HCT116 (cell line): ENCODE measurements at regions not wholly inside any gene's neighbourhood (a gene's known extent, or its start where the extent isn't known, plus 50 kb on each side); places are given as distances from the start of the nearest gene placed in this dataset.

Source experiments
- ATAC-seq: fragments of 200-7000 bp; cut with Tn5 transposase; 2 replicates; pipeline ENCODE4 v1.9.1; 2020; ENCODE audit warnings: mild to moderate bottlenecking, moderate library complexity
- BruUV-seq: library from RNA; stranded (reverse); fragments of 400-500 nt; replicated peaks from 2 replicates; lab custom pipeline; 2021; lab: Mats Ljungman, UMichigan
- CTCF ChIA-PET: fragments of 300-600 bp; sonication (Branson Sonifier 250); formaldehyde crosslinking; loops from one replicate; lab custom pipeline; 2021; ENCODE audit warnings: antibody characterized with exemption; lab: Charles Lee
- POLR2A ChIA-PET: fragments of 300-600, 350-600 bp; sonication (Branson Sonifier 250); formaldehyde crosslinking; loops from one replicate; lab custom pipeline; 2021; ENCODE audit warnings: antibody characterized with exemption; lab: Charles Lee
- RAD21 ChIA-PET, 2 experiments: fragments of 300-600 bp; sonication (Branson Sonifier 250); formaldehyde crosslinking; loops; one replicate each; lab custom pipeline; 2023; ENCODE audit warnings: low total read pairs in 2 of 2; ENCODE audit not compliant: uncharacterized antibody in 2 of 2, unreplicated experiment in 2 of 2, low non-redundant PET in 1 of 2; lab: Charles Lee
- DNase-seq: peaks from one replicate; pipeline ENCODE4 v3.0.0-alpha.2; 2010; ENCODE audit warnings: low read depth, low spot score
- H2AFZ ChIP-seq: fragments of 200-600 bp; shearing (Covaris generic), sonication (generic); 2 replicates; pipeline ENCODE4 v1.6.1; 2017; ENCODE audit warnings: low read depth, mixed run types, mixed read lengths, antibody characterized with exemption, low read length; ENCODE audit not compliant: poor library complexity, severe bottlenecking
- H3K27ac ChIP-seq: 2 replicates; pipeline ENCODE4 v1.5.1; 2012; ENCODE audit warnings: low read depth, low read length
- H3K27me3 ChIP-seq: fragments of 200-600 bp; sonication (generic); 2 replicates; pipeline ENCODE4 v1.6.1; 2016; ENCODE audit warnings: mixed run types, low read length, mixed read lengths; ENCODE audit not compliant: insufficient read depth
- H3K36me3 ChIP-seq, 2 experiments: fragments of 200-500 bp in 1 of 2; fragments of 200-600 bp in 1 of 2; sonication (Bioruptor generic) in 1 of 2; sonication (generic) in 1 of 2; 2 replicates each; pipeline versions ENCODE4 v1.5.1 to v1.6.1; 2014 to 2016; ENCODE audit warnings: low read length in 2 of 2, inconsistent platforms in 1 of 2, mixed read lengths in 1 of 2, mixed run types in 1 of 2; ENCODE audit not compliant: insufficient read depth in 2 of 2, control insufficient read depth in 1 of 2
- H3K4me1 ChIP-seq, 2 experiments: fragments of 200-600 bp in 1 of 2; sonication (generic) in 1 of 2; 2 replicates each; pipeline versions ENCODE4 v1.5.1 to v1.6.1; 2012 to 2017; ENCODE audit warnings: low read length in 2 of 2, inconsistent platforms in 1 of 2, mild to moderate bottlenecking in 1 of 2, mixed read lengths in 1 of 2, mixed run types in 1 of 2, moderate library complexity in 1 of 2; ENCODE audit not compliant: insufficient read depth in 2 of 2, control insufficient read depth in 1 of 2
- H3K4me2 ChIP-seq: fragments of 200-600 bp; sonication (generic); 2 replicates; pipeline ENCODE4 v1.6.1; 2017; ENCODE audit warnings: mixed run types, low read length, mixed read lengths
- H3K4me3 ChIP-seq, 2 experiments: fragments of 200-600 bp in 1 of 2; sonication (generic) in 1 of 2; replicated peaks in 1 of 2; 2 replicates each; pipeline ENCODE4 v1.5.1; 2011 to 2016; ENCODE audit warnings: low read length in 2 of 2, control low read depth in 1 of 2, low read depth in 1 of 2, mild to moderate bottlenecking in 1 of 2, mixed read lengths in 1 of 2, mixed run types in 1 of 2
- H3K79me2 ChIP-seq: fragments of 200-600 bp; sonication (generic); 2 replicates; pipeline ENCODE4 v1.6.1; 2017; ENCODE audit warnings: mild to moderate bottlenecking, mixed run types, low read length, moderate library complexity, mixed read lengths; ENCODE audit not compliant: insufficient read depth
- H3K9ac ChIP-seq: fragments of 200-600 bp; sonication (generic); 2 replicates; pipeline ENCODE4 v1.6.1; 2016; ENCODE audit warnings: low read length, mixed read lengths
- H3K9me2 ChIP-seq: fragments of 200-600 bp; sonication (generic), shearing (Covaris generic); 2 replicates; pipeline ENCODE4 v1.6.1; 2017; ENCODE audit warnings: mixed run types, mild to moderate bottlenecking, moderate library complexity; ENCODE audit not compliant: insufficient read depth
- H3K9me3 ChIP-seq, 2 experiments: fragments of 200-500 bp in 1 of 2; fragments of 200-600 bp in 1 of 2; sonication (Bioruptor generic) in 1 of 2; sonication (generic) in 1 of 2; 2 replicates each; pipeline ENCODE4 v1.6.1; 2014 to 2017; ENCODE audit warnings: low read length in 2 of 2, mixed read lengths in 2 of 2, inconsistent platforms in 1 of 2, low read depth in 1 of 2, mild to moderate bottlenecking in 1 of 2, mixed run types in 1 of 2, moderate library complexity in 1 of 2; ENCODE audit not compliant: control insufficient read depth in 1 of 2, insufficient read depth in 1 of 2
- H4K20me1 ChIP-seq: fragments of 200-600 bp; sonication (generic), shearing (Covaris generic); 2 replicates; pipeline ENCODE4 v1.6.1; 2017; ENCODE audit warnings: mixed run types, mild to moderate bottlenecking, moderate library complexity; ENCODE audit not compliant: insufficient read depth
- ATF3 ChIP-seq: IDR thresholded peaks from 2 replicates; pipeline ENCODE4 v1.6.1; 2012
- CBX3 ChIP-seq: IDR thresholded peaks from 2 replicates; pipeline ENCODE4 v1.6.1; 2012; ENCODE audit warnings: low read depth
- CEBPB ChIP-seq: IDR thresholded peaks from 2 replicates; pipeline ENCODE4 v1.6.1; 2012; ENCODE audit warnings: low read depth
- CTCF ChIP-seq, 3 experiments: fragments of 200-600 bp in 1 of 3; sonication (generic) in 1 of 3; IDR thresholded peaks in 2 of 3; conservative IDR thresholded peaks in 1 of 3; 2 replicates each; pipeline ENCODE4 v1.5.1; 2012 to 2017; ENCODE audit warnings: low read depth in 2 of 3, low read length in 2 of 3, antibody characterized with exemption in 1 of 3, borderline replicate concordance in 1 of 3, control low read depth in 1 of 3, mild to moderate bottlenecking in 1 of 3, mixed read lengths in 1 of 3, mixed run types in 1 of 3, moderate library complexity in 1 of 3; ENCODE audit not compliant: insufficient read depth in 1 of 3
- EGR1 ChIP-seq: IDR thresholded peaks from 2 replicates; pipeline ENCODE4 v1.6.1; 2012; ENCODE audit warnings: low read depth
- ELF1 ChIP-seq: IDR thresholded peaks from 2 replicates; pipeline ENCODE4 v1.6.1; 2012; ENCODE audit warnings: low read depth, borderline replicate concordance
- FOSL1 ChIP-seq: IDR thresholded peaks from 2 replicates; pipeline ENCODE4 v1.6.1; 2012; ENCODE audit warnings: low read depth
- JUND ChIP-seq: IDR thresholded peaks from 2 replicates; pipeline ENCODE4 v1.6.1; 2012
- MAX ChIP-seq: IDR thresholded peaks from 2 replicates; pipeline ENCODE4 v1.6.1; 2012
- POLR2A ChIP-seq: IDR thresholded peaks from 2 replicates; pipeline ENCODE4 v1.7.0; 2011; ENCODE audit warnings: borderline replicate concordance; ENCODE audit not compliant: insufficient read depth, insufficient read length; ENCODE audit errors: extremely low read depth
- RAD21 ChIP-seq: IDR thresholded peaks from 2 replicates; pipeline ENCODE4 v1.6.1; 2012; ENCODE audit warnings: low read depth, mild to moderate bottlenecking
- SP1 ChIP-seq: IDR thresholded peaks from 2 replicates; pipeline ENCODE4 v1.6.1; 2012; ENCODE audit warnings: low read depth
- SRF ChIP-seq: IDR thresholded peaks from 2 replicates; pipeline ENCODE4 v1.6.1; 2012; ENCODE audit warnings: low read depth
- TCF7L2 ChIP-seq: IDR thresholded peaks from 2 replicates; pipeline ENCODE4 v1.7.0; 2011; ENCODE audit warnings: borderline replicate concordance, inconsistent platforms; ENCODE audit not compliant: insufficient read depth, insufficient read length; ENCODE audit errors: extremely low read depth
- YY1 ChIP-seq: IDR thresholded peaks from 2 replicates; pipeline ENCODE4 v1.6.1; 2011; ENCODE audit warnings: low read length, low read depth, moderate library complexity, mild to moderate bottlenecking; ENCODE audit not compliant: insufficient replicate concordance; ENCODE audit errors: extremely low read depth
- ZNF274 ChIP-seq: fragments of 200-500 bp; sonication (Bioruptor generic); IDR thresholded peaks from 2 replicates; pipeline ENCODE4 v1.6.1; 2014; ENCODE audit warnings: mild to moderate bottlenecking, low read depth, low read length, inconsistent platforms
- intact Hi-C: fragments of 100-400 bp; cut with micrococcal nuclease; formaldehyde crosslinking; loops from 2 replicates; pipeline ENCODE4 v1.10.0; 2022

- no peak for TF ChIP-seq RAD21
- TF ChIP-seq TCF7L2: no peak
- no peak for TF ChIP-seq YY1
- TF ChIP-seq CBX3: no peak
- TF ChIP-seq JUND: no peak
- no peak for TF ChIP-seq EGR1
- TF ChIP-seq SP1: no peak
- TF ChIP-seq POLR2A: no peak
- no peak for TF ChIP-seq MAX
- no peak for TF ChIP-seq ATF3
- TF ChIP-seq ZNF274: no peak
- TF ChIP-seq CEBPB: no peak
- no peak for TF ChIP-seq SRF
- no peak for TF ChIP-seq FOSL1
- no peak for TF ChIP-seq ELF1
- no peak for TF ChIP-seq CTCF (IDR thresholded peaks at IDR 0.05 in 2 of 3, conservative IDR thresholded peaks at IDR 0.05 in 1 of 3; ENCODE audit: borderline replicate concordance in 1 of 3, insufficient read depth in 1 of 3, low read depth in 2 of 3, low read length in 2 of 3)
- no TSS peak for BruUV-seq
Measured at GRCh38 chr9:85471791-85472190, 270.0 kb downstream of the AGTPBP1 start.

More at GRCh38 chr9:85471791-85472190, 270.0 kb downstream of the AGTPBP1 start:
- ATAC-seq: no peak
- Histone ChIP-seq H3K36me3 (no peaks in the 10 kb centered on the region), H3K4me3 (no peak overlapping the region), H3K9ac (no peak overlapping the region), H2AFZ (no peak overlapping the region), H3K27me3 (no peaks in the 10 kb centered on the region), H3K79me2 (no peaks in the 10 kb centered on the region), H3K27ac (no peak overlapping the region), H4K20me1 (no peaks in the 10 kb centered on the region), H3K4me1 (no peaks in the 10 kb centered on the region), H3K9me2 (no peaks in the 10 kb centered on the region), H3K9me3 (no peaks in the 10 kb centered on the region), H3K4me2 (no peak overlapping the region)
- ChIA-PET CTCF (no interaction called here), RAD21 (no interaction called here), POLR2A (no interaction called here)
- intact Hi-C loops: no loop called here
- DNase-seq: no peak
